WTC11 (cell line): ENCODE measurements at regions not wholly inside any gene's neighbourhood (a gene's known extent, or its start where the extent isn't known, plus 50 kb on each side); places are given as distances from the start of the nearest gene placed in this dataset.

ENCODE experiments used
- ATF2 ChIP-seq: sonication (generic); formaldehyde crosslinking; IDR thresholded peaks from 2 replicates; pipeline ENCODE4 v1.8.1; 2022; ENCODE audit warnings: low read depth, missing genetic modification reagents, borderline replicate concordance
- CREB1 ChIP-seq: sonication (generic); formaldehyde crosslinking; IDR thresholded peaks from 2 replicates; pipeline ENCODE4 v1.8.0; 2023; ENCODE audit warnings: mild to moderate bottlenecking, missing genetic modification reagents
- CREM ChIP-seq: sonication (generic); formaldehyde crosslinking; IDR thresholded peaks from 2 replicates; pipeline ENCODE4 v1.8.1; 2022; ENCODE audit warnings: mild to moderate bottlenecking, missing genetic modification reagents, moderate library complexity
- CTCF ChIP-seq: fragments of 200-600 bp; IDR thresholded peaks from 2 replicates; pipeline ENCODE4 v1.8.0; 2022; ENCODE audit warnings: antibody characterized with exemption
- E2F1 ChIP-seq: sonication (generic); formaldehyde crosslinking; IDR thresholded peaks from 2 replicates; pipeline ENCODE4 v1.8.0; 2022; ENCODE audit warnings: mild to moderate bottlenecking, missing genetic modification reagents
- ETV6 ChIP-seq: sonication (generic); formaldehyde crosslinking; IDR thresholded peaks from 2 replicates; pipeline ENCODE4 v1.8.1; 2022; ENCODE audit warnings: mild to moderate bottlenecking, missing genetic modification reagents
- IRF2 ChIP-seq: sonication (generic); formaldehyde crosslinking; IDR thresholded peaks from 2 replicates; pipeline ENCODE4 v1.8.0; 2022; ENCODE audit warnings: low read depth, missing genetic modification reagents, borderline replicate concordance
- MAX ChIP-seq: sonication (generic); formaldehyde crosslinking; IDR thresholded peaks from 2 replicates; pipeline ENCODE4 v1.8.0; 2022; ENCODE audit warnings: mild to moderate bottlenecking, missing genetic modification reagents
- ZNF317 ChIP-seq: sonication (generic); formaldehyde crosslinking; IDR thresholded peaks from 2 replicates; pipeline ENCODE4 v1.8.1; 2023; ENCODE audit warnings: low read depth, mild to moderate bottlenecking, moderate library complexity, missing genetic modification reagents, borderline replicate concordance
- TF ChIP-seq, protein P1 (sequence below): sonication (generic); formaldehyde crosslinking; IDR thresholded peaks from 2 replicates; pipeline ENCODE4 v1.8.0; 2023; ENCODE audit warnings: mild to moderate bottlenecking, missing genetic modification reagents
- TF ChIP-seq, protein P2 (sequence below): sonication (generic); formaldehyde crosslinking; IDR thresholded peaks from 2 replicates; pipeline ENCODE4 v1.8.1; 2022; ENCODE audit warnings: low read depth, mild to moderate bottlenecking, moderate library complexity, missing genetic modification reagents, borderline replicate concordance

DNA sequence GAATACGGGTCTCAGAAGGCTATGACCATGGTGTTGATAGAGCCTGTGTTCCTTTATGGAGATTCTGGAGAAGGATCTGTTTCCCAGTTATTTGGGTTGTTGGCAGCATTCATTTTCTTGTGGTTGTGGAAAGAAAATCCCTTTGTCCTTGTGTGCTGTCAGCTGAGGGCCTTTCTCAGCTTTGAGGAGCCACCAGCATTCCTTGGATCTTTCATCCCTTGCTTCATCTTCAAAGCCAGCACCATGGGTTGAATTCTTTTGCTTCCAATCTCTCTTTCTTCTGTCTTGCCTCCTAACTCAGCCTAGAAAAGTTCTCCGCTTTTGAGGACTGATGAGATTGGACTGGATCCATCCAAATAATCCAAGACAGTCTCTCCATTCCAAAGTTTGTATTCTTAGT, 103.2 kb upstream of the MMADHC start:
- TF ChIP-seq IRF2 (CRISPR knock-in tag) (no peak), CTCF (no peak), MAX (no peak), ZNF317 (no peak), ETV6 (CRISPR knock-in tag) (no peak), ATF2 (CRISPR knock-in tag) (no peak), E2F1 (CRISPR knock-in tag) (no peak), CREB1 (no peak), CREM (CRISPR knock-in tag) (no peak)
- TF ChIP-seq, protein P1, sequence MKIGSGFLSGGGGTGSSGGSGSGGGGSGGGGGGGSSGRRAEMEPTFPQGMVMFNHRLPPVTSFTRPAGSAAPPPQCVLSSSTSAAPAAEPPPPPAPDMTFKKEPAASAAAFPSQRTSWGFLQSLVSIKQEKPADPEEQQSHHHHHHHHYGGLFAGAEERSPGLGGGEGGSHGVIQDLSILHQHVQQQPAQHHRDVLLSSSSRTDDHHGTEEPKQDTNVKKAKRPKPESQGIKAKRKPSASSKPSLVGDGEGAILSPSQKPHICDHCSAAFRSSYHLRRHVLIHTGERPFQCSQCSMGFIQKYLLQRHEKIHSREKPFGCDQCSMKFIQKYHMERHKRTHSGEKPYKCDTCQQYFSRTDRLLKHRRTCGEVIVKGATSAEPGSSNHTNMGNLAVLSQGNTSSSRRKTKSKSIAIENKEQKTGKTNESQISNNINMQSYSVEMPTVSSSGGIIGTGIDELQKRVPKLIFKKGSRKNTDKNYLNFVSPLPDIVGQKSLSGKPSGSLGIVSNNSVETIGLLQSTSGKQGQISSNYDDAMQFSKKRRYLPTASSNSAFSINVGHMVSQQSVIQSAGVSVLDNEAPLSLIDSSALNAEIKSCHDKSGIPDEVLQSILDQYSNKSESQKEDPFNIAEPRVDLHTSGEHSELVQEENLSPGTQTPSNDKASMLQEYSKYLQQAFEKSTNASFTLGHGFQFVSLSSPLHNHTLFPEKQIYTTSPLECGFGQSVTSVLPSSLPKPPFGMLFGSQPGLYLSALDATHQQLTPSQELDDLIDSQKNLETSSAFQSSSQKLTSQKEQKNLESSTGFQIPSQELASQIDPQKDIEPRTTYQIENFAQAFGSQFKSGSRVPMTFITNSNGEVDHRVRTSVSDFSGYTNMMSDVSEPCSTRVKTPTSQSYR (CRISPR knock-in tag): no peak
- TF ChIP-seq, protein P2, sequence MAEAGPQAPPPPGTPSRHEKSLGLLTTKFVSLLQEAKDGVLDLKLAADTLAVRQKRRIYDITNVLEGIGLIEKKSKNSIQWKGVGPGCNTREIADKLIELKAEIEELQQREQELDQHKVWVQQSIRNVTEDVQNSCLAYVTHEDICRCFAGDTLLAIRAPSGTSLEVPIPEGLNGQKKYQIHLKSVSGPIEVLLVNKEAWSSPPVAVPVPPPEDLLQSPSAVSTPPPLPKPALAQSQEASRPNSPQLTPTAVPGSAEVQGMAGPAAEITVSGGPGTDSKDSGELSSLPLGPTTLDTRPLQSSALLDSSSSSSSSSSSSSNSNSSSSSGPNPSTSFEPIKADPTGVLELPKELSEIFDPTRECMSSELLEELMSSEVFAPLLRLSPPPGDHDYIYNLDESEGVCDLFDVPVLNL (CRISPR knock-in tag): no peak
